Fibroblast of lung (primary cell): ENCODE measurements at regions not wholly inside any gene's neighbourhood (a gene's known extent, or its start where the extent isn't known, plus 50 kb on each side); places are given as distances from the start of the nearest gene placed in this dataset.
A peak's percentile ranks its signal among the peaks of the same experiment; 100 is the strongest.

ENCODE experiments used
- DNase-seq, 2 donors: peaks; one replicate each; pipeline versions ENCODE4 v3.0.0 to v3.0.0-alpha.2; 2010; ENCODE audit warnings: low read depth in 2 of 2
- H2AFZ ChIP-seq: 2 replicates; pipeline ENCODE4 v1.5.1; 2012; ENCODE audit warnings: low read length, control low read depth, inconsistent platforms
- H3K27ac ChIP-seq: 2 replicates; pipeline ENCODE4 v1.5.1; 2011; ENCODE audit warnings: low read length, control low read depth; ENCODE audit not compliant: insufficient read depth
- H3K27me3 ChIP-seq: 2 replicates; pipeline ENCODE4 v1.5.1; 2011; ENCODE audit warnings: mild to moderate bottlenecking, low read length; ENCODE audit not compliant: control insufficient read depth, insufficient read depth
- H3K36me3 ChIP-seq: 2 replicates; pipeline ENCODE4 v1.5.1; 2011; ENCODE audit warnings: low read length; ENCODE audit not compliant: control insufficient read depth, insufficient read depth
- H3K4me1 ChIP-seq: 2 replicates; pipeline ENCODE4 v1.5.1; 2011; ENCODE audit warnings: low read length; ENCODE audit not compliant: control insufficient read depth, insufficient read depth; ENCODE audit errors: extremely low read depth
- H3K4me2 ChIP-seq: 2 replicates; pipeline ENCODE4 v1.5.1; 2011; ENCODE audit warnings: low read length, control low read depth; ENCODE audit not compliant: insufficient read depth; ENCODE audit errors: extremely low read depth
- H3K4me3 ChIP-seq, 4 experiments: fragments of 200-600 bp in 1 of 4; sonication (generic) in 1 of 4; replicated peaks in 1 of 4; 2 replicates each; pipeline ENCODE4 v1.5.1; 2011 to 2016; ENCODE audit warnings: low read length in 4 of 4, low read depth in 3 of 4, mild to moderate bottlenecking in 3 of 4, control low read depth in 2 of 4, inconsistent platforms in 1 of 4, mixed read lengths in 1 of 4; ENCODE audit not compliant: insufficient read depth in 1 of 4; ENCODE audit errors: control extremely low read depth in 1 of 4
- H3K79me2 ChIP-seq: 2 replicates; pipeline ENCODE4 v1.5.1; 2012; ENCODE audit warnings: mild to moderate bottlenecking, low read length, inconsistent platforms; ENCODE audit not compliant: control insufficient read depth, insufficient read depth
- H3K9ac ChIP-seq: 2 replicates; pipeline ENCODE4 v1.5.1; 2011; ENCODE audit warnings: mild to moderate bottlenecking, low read length, control low read depth; ENCODE audit not compliant: insufficient read depth
- H3K9me3 ChIP-seq: 2 replicates; pipeline ENCODE4 v1.5.1; 2012; ENCODE audit warnings: low read depth, low read length; ENCODE audit not compliant: control insufficient read depth, insufficient read depth
- H4K20me1 ChIP-seq: 2 replicates; pipeline ENCODE4 v1.5.1; 2011; ENCODE audit warnings: low read length; ENCODE audit not compliant: control insufficient read depth, insufficient read depth; ENCODE audit errors: extremely low read depth
- CTCF ChIP-seq, 2 donors: IDR thresholded peaks in 1 of 2; conservative IDR thresholded peaks in 1 of 2; 1 replicate in 1 of 2; 2 replicates in 1 of 2; pipeline ENCODE4 v1.5.1; 2011 to 2012; ENCODE audit warnings: low read length in 2 of 2, control low read depth in 1 of 2, inconsistent platforms in 1 of 2, low read depth in 1 of 2, mild to moderate bottlenecking in 1 of 2
- EZH2 ChIP-seq: IDR thresholded peaks from 2 replicates; pipeline ENCODE4 v1.5.1; 2012; ENCODE audit warnings: low read length, control low read depth, mild to moderate bottlenecking; ENCODE audit errors: missing control alignments

- TF ChIP-seq CTCF (conservative IDR thresholded peaks at IDR 0.05 in 1 of 2, IDR thresholded peaks at IDR 0.05 in 1 of 2; ENCODE audit: low read depth in 1 of 2, low read length in 2 of 2) (no peak), EZH2 (no peak)
- H3K9ac ChIP-seq: no peak overlapping the region
- no peaks in the 10 kb centered on the region for H3K27me3 ChIP-seq
- H3K4me1 ChIP-seq: peaks cover 6% of the 10 kb centered on the region
- no peak overlapping the region for H3K27ac ChIP-seq
- DNase-seq: peak in 1 of 2 donors; percentile 54
- H4K20me1 ChIP-seq: no peaks in the 10 kb centered on the region
- no peaks in the 10 kb centered on the region for H3K79me2 ChIP-seq
- no peaks in the 10 kb centered on the region for H3K9me3 ChIP-seq
- no peaks in the 10 kb centered on the region for H3K36me3 ChIP-seq
- H3K4me2 ChIP-seq: no peak overlapping the region
- H2AFZ ChIP-seq: no peak overlapping the region
- H3K4me3 ChIP-seq: no peak overlapping the region
Observed at GRCh38 chr4:156642161-156642560, 329.4 kb downstream of the PDGFC start.

- Histone ChIP-seq H3K4me2 (peak overlapping the region; percentile 18), H2AFZ (no peak overlapping the region), H3K4me1 (peaks cover 6% of the 10 kb centered on the region), H3K36me3 (no peaks in the 10 kb centered on the region), H4K20me1 (no peaks in the 10 kb centered on the region), H3K79me2 (no peaks in the 10 kb centered on the region), H3K9ac (no peak overlapping the region), H3K27me3 (no peaks in the 10 kb centered on the region), H3K4me3 (no peak overlapping the region), H3K27ac (no peak overlapping the region), H3K9me3 (no peaks in the 10 kb centered on the region)
- peak; percentile 66 to 92 for DNase-seq
- TF ChIP-seq EZH2 (no peak), CTCF (conservative IDR thresholded peaks at IDR 0.05 in 1 of 2, IDR thresholded peaks at IDR 0.05 in 1 of 2; ENCODE audit: low read depth in 1 of 2, low read length in 2 of 2) (no peak)
Observed at GRCh38 chr4:156638925-156639605, 332.5 kb downstream of the PDGFC start.

- H3K9ac ChIP-seq: no peak overlapping the region
- H3K79me2 ChIP-seq: no peaks in the 10 kb centered on the region
- no peak overlapping the region for H2AFZ ChIP-seq
- H3K4me2 ChIP-seq: peak overlapping the region; percentile 18
- no peak overlapping the region for H3K27ac ChIP-seq
- no peaks in the 10 kb centered on the region for H3K36me3 ChIP-seq
- peak; percentile 28 to 84 for DNase-seq
- H4K20me1 ChIP-seq: no peaks in the 10 kb centered on the region
- no peak for TF ChIP-seq CTCF (conservative IDR thresholded peaks at IDR 0.05 in 1 of 2, IDR thresholded peaks at IDR 0.05 in 1 of 2; ENCODE audit: low read depth in 1 of 2, low read length in 2 of 2)
- no peak overlapping the region for H3K4me3 ChIP-seq
- peaks cover 6% of the 10 kb centered on the region for H3K4me1 ChIP-seq
- H3K27me3 ChIP-seq: no peaks in the 10 kb centered on the region
- no peaks in the 10 kb centered on the region for H3K9me3 ChIP-seq
Observed at GRCh38 chr4:156638334-156638733, 333.3 kb downstream of the PDGFC start.
